ENCODE measurements at regions not wholly inside any gene's neighbourhood (a gene's known extent, or its start where the extent isn't known, plus 50 kb on each side); places are given as distances from the start of the nearest gene placed in this dataset.

DNA sequence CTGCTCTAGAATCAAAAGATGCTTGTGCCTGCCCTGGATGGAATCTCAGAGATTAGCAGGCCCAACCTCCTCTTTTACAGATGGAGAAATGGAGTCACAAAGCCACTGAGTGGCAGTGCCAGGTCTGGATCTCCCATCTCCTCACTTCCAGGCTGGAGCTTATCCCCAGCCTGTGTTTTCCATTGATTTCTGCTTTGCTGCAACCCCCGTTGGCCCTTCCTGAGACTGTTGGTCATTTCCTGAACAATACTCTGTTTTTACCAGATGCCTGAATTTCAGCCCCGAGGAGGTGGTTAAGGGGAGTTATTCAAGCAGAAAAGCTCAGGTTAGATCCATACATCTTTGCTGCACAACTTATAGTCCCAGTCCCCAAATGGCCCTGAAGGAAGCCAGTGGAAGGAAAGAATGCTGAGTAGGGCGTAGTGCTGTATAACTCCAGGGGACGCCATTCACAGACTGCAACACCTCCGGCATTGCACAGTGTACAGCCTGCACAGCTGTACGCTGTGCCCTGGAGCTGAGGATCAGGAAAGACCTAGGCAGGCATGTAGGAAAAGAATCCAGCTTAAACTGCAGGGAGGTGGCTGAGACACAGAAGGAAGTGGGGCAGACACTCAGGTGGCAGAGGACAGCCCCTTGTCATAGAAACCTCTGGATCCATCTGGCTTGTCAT lies 77.5 kb downstream of the RPLP1 start:
- DNase-seq (ENCODE audit: low read depth in 2 of 2, low spot score in 1 of 2), result no peak

DNA sequence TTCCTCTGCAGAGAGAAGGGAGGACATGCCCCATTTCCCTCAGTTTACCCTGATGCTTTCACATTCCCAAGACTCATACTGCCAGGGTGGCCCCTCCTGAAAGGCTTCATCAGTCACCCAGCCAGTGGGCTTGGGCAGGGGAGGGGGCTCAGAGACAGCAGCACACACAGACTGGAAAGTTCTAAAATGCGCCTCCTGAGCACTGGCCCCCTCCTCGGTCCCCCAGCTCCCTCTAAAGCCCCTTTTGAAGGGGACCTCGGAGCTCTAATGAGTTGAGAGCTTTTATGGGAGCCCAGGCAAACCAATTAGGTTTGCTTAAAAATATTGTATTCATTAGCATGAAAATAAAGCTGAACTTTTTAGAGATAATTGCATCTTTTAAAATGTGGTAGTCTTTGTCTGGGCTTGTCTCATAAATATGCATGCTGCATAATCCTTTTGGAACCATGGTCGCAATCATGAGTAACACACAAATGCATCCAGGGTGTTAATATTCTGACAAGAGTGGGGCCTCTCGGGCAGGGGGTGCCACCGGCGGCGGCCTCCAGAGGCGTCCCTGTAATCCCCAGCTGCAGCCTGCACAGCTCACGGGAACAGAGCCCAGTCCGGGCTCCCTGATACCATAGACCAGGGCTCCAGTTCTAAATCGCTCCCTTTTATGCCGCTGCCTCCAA lies 78.5 kb downstream of the RPLP1 start:
- no peak for DNase-seq (ENCODE audit: low read depth in 2 of 2, low spot score in 1 of 2)

DNA sequence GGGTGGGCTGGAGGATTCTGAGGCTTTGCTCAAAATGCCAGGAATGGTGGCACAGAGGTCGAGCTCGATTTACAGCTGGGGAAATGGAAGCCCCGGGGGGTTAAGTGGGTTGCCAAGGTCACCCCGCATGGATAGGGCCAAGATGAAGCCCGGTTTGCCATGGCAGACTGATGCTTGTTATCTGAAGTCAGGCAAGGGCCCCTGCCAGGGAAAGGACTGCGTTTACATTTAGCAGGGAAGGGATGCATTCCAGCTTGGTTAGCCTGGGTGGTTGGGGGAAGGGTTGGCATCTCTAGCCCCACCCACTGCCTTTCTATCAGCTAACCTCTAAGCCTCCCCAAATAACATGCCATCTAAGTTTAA lies 79.0 kb downstream of the RPLP1 start:
- DNase-seq (ENCODE audit: low read depth in 2 of 2, low spot score in 1 of 2), result no peak

DNA sequence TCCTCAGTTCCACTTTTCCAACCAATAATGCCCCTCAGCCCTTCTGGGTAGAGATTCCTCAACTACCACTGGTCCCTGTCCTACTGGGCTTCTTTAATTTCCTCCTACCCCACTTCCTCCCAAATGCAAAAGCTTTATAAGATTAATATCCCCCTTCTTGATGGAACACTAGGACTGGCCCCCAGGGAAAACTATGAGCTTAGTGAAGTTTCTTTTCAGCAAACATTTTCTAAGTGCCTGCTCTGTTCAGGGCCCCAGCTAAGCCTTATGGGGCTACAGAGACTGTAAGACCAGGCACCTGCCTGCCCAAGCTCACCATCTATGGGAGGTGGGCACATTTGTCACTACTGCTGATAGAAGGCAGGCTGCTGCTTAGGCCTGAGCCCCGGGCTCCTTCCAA lies 79.4 kb downstream of the RPLP1 start:
- DNase-seq (ENCODE audit: low read depth in 2 of 2, low spot score in 1 of 2), result no peak

DNA sequence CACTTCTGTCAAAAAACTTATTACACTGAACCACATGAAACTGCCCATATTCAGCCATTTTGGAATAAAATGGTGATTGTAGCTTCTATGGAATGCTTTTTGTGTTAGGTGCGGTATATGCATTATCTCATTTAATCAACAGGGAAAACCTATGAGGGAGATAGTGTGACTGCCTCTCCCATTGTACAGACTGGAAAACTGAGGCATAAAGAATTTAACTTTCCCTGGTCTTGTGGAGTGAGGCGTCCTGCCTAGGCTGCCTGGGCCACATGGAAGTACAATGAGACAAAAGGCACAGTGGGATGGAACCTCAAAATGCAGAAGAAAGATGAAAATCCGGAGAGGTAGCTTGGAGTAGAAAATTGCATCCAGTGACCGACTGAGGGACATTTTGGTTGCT lies 80.2 kb downstream of the RPLP1 start:
- DNase-seq (ENCODE audit: low read depth in 2 of 2, low spot score in 1 of 2), result no peak

DNA sequence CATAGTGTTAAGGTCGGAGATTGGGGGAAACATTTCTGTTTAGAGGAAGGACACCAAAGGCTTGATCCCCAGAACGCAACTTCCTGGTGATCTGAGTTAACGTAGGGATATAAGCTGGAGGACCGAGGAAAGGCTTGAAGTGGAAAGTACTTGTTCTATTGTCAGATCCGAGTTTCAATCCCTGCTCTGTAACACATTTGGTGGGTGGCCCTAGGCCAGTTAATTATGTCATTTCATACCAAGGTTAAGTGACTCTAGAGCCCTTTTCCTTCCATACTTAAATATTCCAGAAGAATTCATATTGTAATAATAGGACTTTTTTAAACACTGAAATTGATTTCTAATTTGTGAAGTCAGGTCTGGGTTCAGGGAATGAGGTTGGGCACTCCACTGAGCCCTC lies 80.9 kb downstream of the RPLP1 start:
- DNase-seq (ENCODE audit: low read depth in 2 of 2, low spot score in 1 of 2), result no peak

DNA sequence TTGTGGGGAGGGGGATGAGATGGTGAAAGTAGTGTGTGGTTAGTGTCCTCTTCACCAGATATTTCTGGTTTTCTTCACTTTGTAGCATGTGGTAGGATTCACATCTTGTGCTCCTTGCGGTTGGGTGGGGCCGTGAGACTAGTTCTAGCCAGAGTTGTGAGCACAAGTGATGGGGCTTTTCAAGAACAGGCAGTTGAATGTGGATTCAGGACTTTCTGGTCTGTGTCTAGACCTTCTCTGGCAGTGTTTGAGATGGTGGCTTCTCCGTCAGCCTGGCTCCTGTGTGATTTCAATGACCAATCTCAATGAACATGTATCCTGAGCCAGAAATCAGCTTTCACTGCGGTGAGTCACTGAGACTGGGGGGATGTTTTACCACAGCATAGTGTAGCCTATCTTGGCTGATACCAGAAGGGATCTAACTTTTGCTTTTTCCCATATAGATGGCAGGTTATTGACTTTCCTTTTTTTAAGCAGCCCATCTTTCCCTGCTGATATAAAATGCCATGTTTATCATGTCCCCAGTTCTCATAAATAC lies 82.6 kb downstream of the RPLP1 start:
- no peak for DNase-seq (ENCODE audit: low read depth in 2 of 2, low spot score in 1 of 2)

DNA sequence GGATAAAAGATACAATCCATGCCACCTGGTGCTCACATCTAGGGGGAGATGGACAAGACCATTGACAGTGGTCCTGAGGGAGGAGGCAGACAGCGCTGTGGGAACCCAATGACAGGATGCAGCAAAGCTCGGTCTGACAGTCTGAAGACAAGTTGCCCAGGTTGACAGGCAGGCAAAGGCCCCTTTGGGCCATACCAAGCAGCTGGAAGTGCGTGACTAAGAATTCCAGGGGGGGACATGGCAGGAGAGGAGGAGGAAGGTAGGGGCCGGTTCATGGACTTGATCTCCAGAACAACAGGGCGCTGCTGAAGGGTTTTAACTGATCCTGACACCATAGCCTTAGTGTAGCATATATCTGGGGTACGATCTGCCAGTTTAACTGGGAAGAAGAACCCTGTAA lies 83.4 kb downstream of the RPLP1 start:
- DNase-seq (ENCODE audit: low read depth in 2 of 2, low spot score in 1 of 2), result no peak

DNA sequence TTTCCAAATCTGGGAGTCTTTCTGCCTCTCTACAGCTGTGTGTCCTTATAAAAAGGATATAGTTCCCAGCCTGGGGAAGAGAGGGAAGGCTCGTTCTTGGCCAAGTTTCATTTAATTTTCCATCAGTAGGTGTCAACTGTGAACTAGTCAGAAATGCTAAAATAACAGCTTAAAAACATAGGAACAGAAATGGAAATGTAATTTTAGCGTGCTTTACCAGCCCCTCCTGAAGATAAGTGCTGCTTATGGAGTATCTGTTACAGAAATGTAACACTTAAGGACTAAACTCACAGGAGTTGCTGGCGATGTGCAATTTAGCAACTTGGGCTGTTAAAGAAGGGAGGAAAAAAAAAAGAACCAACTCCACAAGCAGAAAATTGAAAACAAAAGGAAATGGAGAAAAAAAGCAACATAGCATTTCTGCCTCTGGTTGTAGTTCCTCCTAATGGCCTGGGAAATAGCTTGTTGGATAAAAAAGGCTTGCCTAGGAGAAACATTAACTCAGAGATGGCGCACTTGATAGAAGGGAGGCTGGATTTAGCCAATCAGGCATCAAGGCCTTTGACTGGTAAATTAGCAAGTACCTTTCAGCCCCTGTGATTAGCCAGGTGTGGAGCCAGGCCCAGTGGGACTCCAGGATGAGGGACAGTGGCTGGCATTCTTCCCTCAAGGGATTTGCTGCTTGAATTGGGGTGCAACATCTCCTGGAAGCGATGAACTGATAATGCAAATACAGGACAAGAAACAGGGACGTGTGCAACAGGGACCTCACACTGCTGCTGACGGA lies 84.3 kb downstream of the RPLP1 start:
- DNase-seq (ENCODE audit: low read depth in 2 of 2, low spot score in 1 of 2), result no peak

DNA sequence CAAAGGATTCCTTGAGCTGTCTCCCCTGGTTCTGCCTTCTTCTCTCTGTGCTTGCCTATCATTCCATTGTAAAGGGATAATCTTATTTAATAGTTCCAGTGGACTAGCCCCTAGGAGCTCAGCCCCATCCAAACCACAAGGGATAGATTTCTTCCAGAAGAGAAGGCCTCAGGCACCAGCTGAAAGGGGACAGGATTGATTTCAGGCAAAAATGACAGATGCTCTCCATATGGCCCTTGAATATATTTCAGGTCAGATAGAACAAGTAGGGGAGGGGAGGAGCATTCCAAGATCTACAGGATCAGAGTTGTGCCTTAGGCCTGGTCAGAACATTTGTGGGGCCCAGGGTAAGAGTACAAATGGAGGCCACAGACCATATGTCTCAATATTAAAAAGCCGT lies 85.3 kb downstream of the RPLP1 start:
- no peak for DNase-seq (ENCODE audit: low read depth in 2 of 2, low spot score in 1 of 2)

DNA sequence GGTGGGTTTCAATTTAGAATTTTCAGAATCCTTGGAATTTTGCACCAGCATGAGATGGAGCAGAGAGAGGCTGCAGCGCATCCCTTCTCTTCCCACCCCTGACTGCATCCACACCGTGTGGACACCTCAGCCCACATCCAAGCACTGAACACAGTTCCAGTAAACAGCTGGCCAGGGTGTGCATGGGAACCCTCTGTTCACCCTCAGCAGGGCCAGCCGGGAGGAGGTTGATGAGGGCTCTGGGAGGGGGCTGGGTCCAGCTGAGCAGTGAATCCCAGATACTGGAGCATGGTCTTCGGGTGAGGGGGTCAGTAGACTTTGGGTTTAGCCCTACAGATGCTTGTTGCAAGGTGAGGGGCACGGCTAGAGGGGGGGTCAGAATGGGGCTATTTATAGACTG lies 85.8 kb downstream of the RPLP1 start:
- no peak for DNase-seq (ENCODE audit: low read depth in 2 of 2, low spot score in 1 of 2)

DNA sequence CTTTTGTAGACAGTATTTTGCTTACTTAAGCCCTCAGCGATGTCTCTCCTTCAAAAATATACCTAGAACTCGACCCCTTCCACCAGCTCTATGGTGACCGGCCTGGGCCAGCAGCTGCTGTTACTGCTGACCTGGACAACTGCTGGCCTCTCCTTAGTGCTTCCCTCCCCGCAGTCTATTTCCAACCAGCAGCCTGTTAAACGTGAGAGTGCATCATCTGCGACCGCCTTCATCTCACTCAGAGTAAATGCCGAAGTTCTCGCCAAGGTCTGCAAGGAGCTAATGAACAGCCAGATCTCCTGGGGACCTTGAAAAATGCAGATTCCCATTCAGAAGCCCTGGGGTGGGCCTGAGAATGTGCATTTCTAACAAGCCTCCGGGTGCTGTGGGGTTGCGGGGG lies 86.7 kb downstream of the RPLP1 start:
- no peak for DNase-seq (ENCODE audit: low read depth in 2 of 2, low spot score in 1 of 2)

DNA sequence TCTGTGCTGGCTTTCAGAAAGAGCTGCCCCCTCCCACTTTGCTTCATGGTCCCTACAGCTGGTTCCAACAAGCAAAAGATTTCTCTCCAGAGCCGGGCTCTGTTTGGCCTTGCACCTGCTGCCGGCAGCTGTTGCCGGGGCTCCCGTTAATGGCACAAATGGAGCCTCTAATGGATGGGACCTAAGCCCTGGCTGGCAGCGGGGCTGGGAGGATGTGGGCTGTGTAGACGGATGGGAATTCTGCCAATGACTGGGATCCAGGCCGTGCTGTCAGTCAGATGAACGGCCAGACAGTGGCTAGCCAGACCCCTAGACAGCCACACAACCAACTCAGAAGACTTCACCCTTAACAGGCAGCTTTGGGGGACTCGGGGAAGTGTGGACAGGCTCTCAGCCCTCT lies 88.0 kb downstream of the RPLP1 start:
- DNase-seq (ENCODE audit: low read depth in 2 of 2, low spot score in 1 of 2), result no peak

DNA sequence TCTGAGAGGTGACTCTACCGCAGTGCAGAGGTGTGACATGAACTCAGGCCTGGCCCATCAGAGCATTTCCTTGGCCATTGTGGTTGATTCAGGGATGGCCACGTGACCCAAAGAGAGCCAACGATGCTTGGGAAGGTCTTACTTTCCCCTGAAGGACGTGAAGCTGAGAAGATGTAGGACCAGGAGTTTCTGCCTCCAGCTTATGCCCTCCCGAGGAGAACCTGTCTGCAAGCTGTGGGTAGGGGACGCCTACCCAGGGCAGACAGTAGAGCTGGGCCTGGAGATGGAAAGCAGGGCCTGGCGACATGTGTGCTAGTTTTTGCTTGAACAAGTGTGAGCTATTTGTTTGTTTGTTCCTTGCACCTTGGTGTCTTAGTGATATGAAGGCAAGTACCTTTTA lies 89.4 kb downstream of the RPLP1 start:
- no peak for DNase-seq (ENCODE audit: low read depth in 2 of 2, low spot score in 1 of 2)

DNA sequence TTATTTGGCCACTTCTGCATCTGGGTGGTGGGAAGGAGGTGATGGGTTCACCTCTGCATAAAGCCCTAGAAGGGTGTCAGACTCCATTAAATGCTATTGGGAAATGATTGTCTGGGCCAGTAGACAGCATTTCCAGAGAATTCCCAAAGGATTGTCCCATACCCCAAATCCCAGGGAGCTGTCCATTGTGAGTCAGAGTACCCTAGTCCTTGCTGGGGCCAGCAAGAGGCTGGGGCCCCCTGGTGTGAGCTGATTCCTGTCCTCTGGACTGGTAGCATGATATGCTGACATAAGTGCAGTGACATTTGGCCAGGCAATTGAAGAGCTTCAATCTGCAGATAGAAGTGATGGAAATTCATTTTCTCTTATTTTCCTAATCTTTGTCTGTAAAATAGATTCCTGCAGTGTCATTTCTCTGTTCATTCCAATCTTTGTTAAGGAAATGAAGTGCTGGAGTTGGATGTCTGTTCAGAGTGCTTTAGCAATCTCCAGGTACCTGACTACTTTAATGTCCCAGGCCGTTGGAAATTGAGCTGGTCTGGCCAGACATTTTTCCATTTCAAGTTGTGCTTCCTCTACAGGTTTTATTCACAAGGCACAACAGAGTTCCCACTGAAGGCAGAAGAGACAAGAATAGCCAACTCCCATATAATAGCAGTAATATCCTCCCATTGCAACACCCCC lies 91.2 kb downstream of the RPLP1 start:
- DNase-seq (ENCODE audit: low read depth in 2 of 2, low spot score in 1 of 2), result no peak

DNA sequence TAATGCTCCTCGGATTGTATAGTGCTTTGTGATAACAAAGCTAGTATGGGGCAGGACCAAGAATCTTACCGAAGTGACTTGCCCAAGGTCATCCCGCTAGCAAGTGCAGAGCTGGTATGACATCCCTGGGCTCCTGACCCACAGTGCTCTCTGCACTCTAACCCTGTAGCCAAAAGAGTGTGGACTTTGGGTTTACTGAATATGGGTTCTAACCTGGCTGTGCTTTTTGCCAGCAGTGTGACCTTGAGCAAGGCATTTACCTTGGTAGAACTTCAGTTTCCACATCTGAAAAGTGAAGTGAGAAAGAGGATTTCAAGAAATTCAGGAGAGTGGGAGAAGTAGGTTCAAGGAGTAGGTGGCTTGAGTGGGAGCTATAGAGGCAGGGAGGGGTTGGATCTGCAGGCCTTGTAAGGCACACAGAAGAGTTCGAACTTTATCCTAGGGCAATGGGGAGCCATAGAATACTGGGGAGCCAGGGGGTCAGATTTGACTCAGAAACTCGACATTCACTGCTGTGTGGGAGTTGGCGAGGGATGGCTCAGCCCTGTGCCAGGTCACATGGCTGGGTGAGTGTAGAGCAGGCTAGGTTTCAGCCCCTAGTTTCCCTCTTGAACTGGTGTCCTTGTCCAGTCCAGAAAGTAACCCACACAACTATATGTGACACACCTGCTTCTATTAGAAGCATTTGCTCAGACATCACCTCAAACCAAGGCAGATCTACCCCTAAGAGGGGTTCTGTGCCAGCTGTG lies 91.9 kb downstream of the RPLP1 start:
- no peak for DNase-seq (ENCODE audit: low read depth in 2 of 2, low spot score in 1 of 2)

DNA sequence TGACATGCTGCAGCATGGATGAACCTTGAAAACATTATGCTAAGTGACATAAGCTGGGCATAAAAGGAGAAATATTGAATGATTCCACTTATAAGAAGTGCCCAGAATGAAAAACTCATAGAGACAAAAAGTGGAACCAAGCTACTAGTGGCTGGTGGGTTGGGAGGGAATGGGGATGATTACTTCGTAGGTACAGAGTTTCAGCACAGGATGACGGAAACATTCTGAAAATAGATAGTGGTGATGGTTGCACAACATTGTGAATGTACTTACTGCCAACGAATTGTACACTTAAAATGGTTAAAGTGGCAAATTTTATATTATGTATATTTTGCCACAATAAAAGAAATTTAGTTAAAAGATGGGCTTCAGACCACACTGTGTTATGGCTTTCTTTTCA lies 93.6 kb downstream of the RPLP1 start:
- no peak for DNase-seq (ENCODE audit: low read depth in 2 of 2, low spot score in 1 of 2)

DNA sequence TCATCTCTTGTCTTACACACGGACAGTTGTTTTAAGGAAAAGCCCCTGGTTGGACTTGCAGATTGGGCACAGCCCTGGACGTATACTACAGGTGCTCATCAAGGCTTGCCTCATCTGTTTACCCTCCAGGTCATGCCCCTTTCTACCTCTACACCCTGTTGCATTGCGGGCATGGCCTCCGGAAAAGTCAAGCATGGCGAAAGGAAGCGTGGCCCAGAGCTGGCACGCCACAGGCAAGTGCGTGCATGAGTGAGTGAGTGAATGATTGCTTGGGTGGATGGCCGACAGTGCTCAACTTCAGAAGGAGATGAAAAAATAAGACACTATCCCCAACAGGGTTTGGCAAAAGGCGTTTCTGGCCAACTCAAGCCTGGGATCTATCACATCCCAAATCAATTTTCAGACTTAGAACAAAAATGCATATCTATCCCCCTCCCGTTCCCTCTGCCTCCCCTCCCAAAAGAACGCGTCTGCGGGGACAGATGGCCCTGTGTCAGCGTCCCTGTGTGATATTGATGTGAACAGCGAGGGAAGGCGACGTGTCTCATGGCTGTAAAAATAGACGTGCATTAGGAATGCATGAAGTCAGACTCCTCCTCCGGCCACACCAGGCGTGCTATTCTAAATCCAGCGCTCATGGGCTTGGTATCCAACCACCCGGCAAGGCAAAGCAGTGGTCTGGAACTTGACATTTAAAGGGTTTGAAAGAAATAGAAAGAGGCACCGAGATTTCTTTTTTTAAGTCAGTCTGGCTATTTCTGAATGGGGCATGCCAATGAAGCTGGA lies 96.0 kb downstream of the RPLP1 start:
- no peak for DNase-seq (ENCODE audit: low read depth in 2 of 2, low spot score in 1 of 2)

DNA sequence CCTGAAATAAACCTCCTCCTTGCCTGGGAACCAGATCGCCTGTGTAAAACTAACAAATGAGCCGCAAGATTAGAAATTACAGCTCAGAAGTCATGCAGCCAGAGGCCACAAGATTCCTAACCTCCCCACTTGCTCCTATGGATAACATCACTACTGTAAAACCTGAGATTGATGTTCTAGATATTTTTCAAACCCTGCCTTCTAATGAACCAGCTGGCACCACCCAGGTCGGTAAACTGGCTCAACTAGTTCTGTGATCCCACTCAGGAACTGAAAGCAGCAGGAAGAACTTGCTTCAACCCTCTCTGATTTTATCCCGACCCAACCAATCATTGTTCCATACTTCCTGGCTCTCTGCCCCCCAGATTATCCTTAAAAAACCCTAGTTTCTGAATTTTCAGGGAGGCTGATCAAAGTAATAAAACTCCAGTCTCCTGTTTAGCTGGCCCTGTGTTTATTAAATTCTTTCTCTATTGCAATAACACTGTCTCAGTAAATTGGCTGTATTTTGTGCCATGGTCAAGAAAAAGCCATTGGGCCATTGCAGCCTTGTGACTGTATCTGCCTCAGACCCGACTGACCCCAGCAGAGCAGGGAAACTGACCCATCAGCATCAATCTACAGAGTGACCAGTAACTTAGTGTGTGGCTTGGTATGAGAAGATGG lies 98.9 kb downstream of the RPLP1 start:
- no peak for DNase-seq (ENCODE audit: low read depth in 2 of 2, low spot score in 1 of 2)
